OCI-LY7 (cell line): ENCODE measurements at regions not wholly inside any gene's neighbourhood (a gene's known extent, or its start where the extent isn't known, plus 50 kb on each side); places are given as distances from the start of the nearest gene placed in this dataset.

Experiments used
- BruUV-seq: library from RNA; stranded (reverse); fragments of 400-500 nt; replicated peaks from 2 replicates; lab custom pipeline; 2021; lab: Mats Ljungman, UMichigan
- CTCF ChIA-PET: fragments of 300-600 bp; sonication (Branson Sonifier 250); formaldehyde crosslinking; loops from one replicate; lab custom pipeline; 2022; ENCODE audit warnings: antibody characterized with exemption; ENCODE audit not compliant: unreplicated experiment; lab: Charles Lee
- POLR2A ChIA-PET: fragments of 300-600 bp; sonication (Branson Sonifier 250); formaldehyde crosslinking; loops from one replicate; lab custom pipeline; 2022; ENCODE audit warnings: antibody characterized with exemption; lab: Charles Lee
- DNase-seq: peaks from one replicate; pipeline ENCODE4 v3.0.0-alpha.2; 2015; ENCODE audit warnings: low spot score
- H2AFZ ChIP-seq: fragments of 200-600 bp; sonication (generic), shearing (Covaris generic); 2 replicates; pipeline ENCODE4 v1.6.1; 2014; ENCODE audit warnings: mild to moderate bottlenecking, antibody characterized with exemption, low read length, moderate library complexity
- H3K27ac ChIP-seq: fragments of 200-600 bp; sonication (generic); 2 replicates; pipeline ENCODE4 v1.5.1; 2014; ENCODE audit warnings: mixed run types, low read depth, mild to moderate bottlenecking, moderate library complexity, low read length, inconsistent platforms; ENCODE audit not compliant: poor library complexity, severe bottlenecking
- H3K36me3 ChIP-seq: fragments of 200-600 bp; sonication (generic); 2 replicates; pipeline ENCODE4 v1.6.1; 2014; ENCODE audit warnings: mild to moderate bottlenecking, antibody characterized with exemption, low read length, moderate library complexity, mixed read lengths; ENCODE audit not compliant: insufficient read depth
- H3K4me1 ChIP-seq: fragments of 200-600 bp; sonication (generic); 2 replicates; pipeline ENCODE4 v1.5.1; 2014; ENCODE audit warnings: mild to moderate bottlenecking, low read length; ENCODE audit not compliant: insufficient read depth, poor library complexity, severe bottlenecking
- H3K4me2 ChIP-seq: fragments of 200-600 bp; sonication (generic); 2 replicates; pipeline ENCODE4 v1.6.1; 2014; ENCODE audit warnings: mild to moderate bottlenecking, low read length
- H3K4me3 ChIP-seq: fragments of 200-600 bp; sonication (generic); 2 replicates; pipeline ENCODE4 v1.5.1; 2014; ENCODE audit warnings: mild to moderate bottlenecking, low read depth, low read length; ENCODE audit not compliant: poor library complexity, severe bottlenecking
- H3K79me2 ChIP-seq: fragments of 200-600 bp; sonication (generic); 2 replicates; pipeline ENCODE4 v1.6.1; 2016; ENCODE audit warnings: low read depth, mild to moderate bottlenecking, low read length, moderate library complexity, mixed read lengths; ENCODE audit not compliant: insufficient read depth
- H3K9me2 ChIP-seq: fragments of 200-600 bp; sonication (generic); 2 replicates; pipeline ENCODE4 v1.6.1; 2016; ENCODE audit warnings: mild to moderate bottlenecking, low read length, mixed read lengths; ENCODE audit not compliant: insufficient read depth
- H3K9me3 ChIP-seq: fragments of 200-600 bp; sonication (generic); 2 replicates; pipeline ENCODE4 v1.6.1; 2014; ENCODE audit warnings: mild to moderate bottlenecking, mixed run types, low read length, mixed read lengths
- H4K20me1 ChIP-seq: fragments of 200-600 bp; sonication (generic); 2 replicates; pipeline ENCODE4 v1.6.1; 2014; ENCODE audit warnings: mild to moderate bottlenecking, antibody characterized with exemption, low read length, moderate library complexity, mixed read lengths; ENCODE audit not compliant: insufficient read depth
- CTCF ChIP-seq: fragments of 200-600 bp; sonication (generic); conservative IDR thresholded peaks from 2 replicates; pipeline ENCODE4 v1.5.1; 2014; ENCODE audit warnings: mild to moderate bottlenecking, antibody characterized with exemption, low read length, moderate library complexity, mixed read lengths
- EZH2phosphoT487 ChIP-seq: fragments of 200-600 bp; sonication (generic); IDR thresholded peaks from 2 replicates; pipeline ENCODE4 v1.6.1; 2018; ENCODE audit warnings: low read depth, borderline replicate concordance, mild to moderate bottlenecking, mixed run types, antibody characterized with exemption, low read length, moderate library complexity, mixed read lengths
- intact Hi-C: fragments of 100-400 bp; cut with micrococcal nuclease; formaldehyde crosslinking; loops from one replicate; pipeline ENCODE4 v1.10.0; 2022; ENCODE audit not compliant: unreplicated experiment

- CTCF ChIA-PET = no interaction called here
- intact Hi-C loops = no loop called here
- Histone ChIP-seq H3K36me3 (no peaks in the 10 kb centered on the region), H4K20me1 (no peaks in the 10 kb centered on the region), H3K4me1 (no peaks in the 10 kb centered on the region), H3K9me2 (no peaks in the 10 kb centered on the region), H2AFZ (no peak overlapping the region), H3K27ac (no peak overlapping the region), H3K4me3 (no peak overlapping the region), H3K9me3 (no peaks in the 10 kb centered on the region), H3K4me2 (no peak overlapping the region), H3K79me2 (no peaks in the 10 kb centered on the region)
- no peak for TF ChIP-seq CTCF
- TF ChIP-seq EZH2phosphoT487 = no peak
- POLR2A ChIA-PET = no interaction called here
- DNase-seq = no peak
- no TSS peak for BruUV-seq
Observed at GRCh38 chr3:145368748-145369147, 792.2 kb downstream of the PLOD2 start.

- TF ChIP-seq CTCF (no peak), EZH2phosphoT487 (no peak)
- Histone ChIP-seq H3K79me2 (no peaks in the 10 kb centered on the region), H3K27ac (no peak overlapping the region), H3K4me3 (no peak overlapping the region), H3K4me2 (no peak overlapping the region), H2AFZ (no peak overlapping the region), H3K9me3 (no peaks in the 10 kb centered on the region), H3K36me3 (no peaks in the 10 kb centered on the region), H3K9me2 (no peaks in the 10 kb centered on the region), H4K20me1 (no peaks in the 10 kb centered on the region), H3K4me1 (no peaks in the 10 kb centered on the region)
- no TSS peak for BruUV-seq
- intact Hi-C loops = no loop called here
- POLR2A ChIA-PET = interaction anchor here (0.7 to 1.0 kb wide), 3 partner anchors 18 to 48 kb away, joined by 3 read pairs; no protein-coding TSS in a partner anchor
- DNase-seq = no peak
- CTCF ChIA-PET = no interaction called here
Observed at GRCh38 chr3:145370870-145371269, 790.1 kb downstream of the PLOD2 start.

- TF ChIP-seq CTCF = no peak
- TF ChIP-seq EZH2phosphoT487 = no peak
- Histone ChIP-seq H3K27ac (no peak overlapping the region), H3K36me3 (no peaks in the 10 kb centered on the region), H4K20me1 (no peaks in the 10 kb centered on the region), H3K9me3 (no peaks in the 10 kb centered on the region), H2AFZ (no peak overlapping the region), H3K4me1 (no peaks in the 10 kb centered on the region), H3K79me2 (no peaks in the 10 kb centered on the region), H3K4me2 (no peak overlapping the region), H3K4me3 (no peak overlapping the region), H3K9me2 (no peaks in the 10 kb centered on the region)
- POLR2A ChIA-PET = no interaction called here
- no TSS peak for BruUV-seq
- intact Hi-C loops = no loop called here
- CTCF ChIA-PET = no interaction called here
- DNase-seq = no peak
Observed at GRCh38 chr3:145377301-145377700, 783.7 kb downstream of the PLOD2 start.
